Caco-2 (cell line): ENCODE measurements at regions not wholly inside any gene's neighbourhood (a gene's known extent, or its start where the extent isn't known, plus 50 kb on each side); places are given as distances from the start of the nearest gene placed in this dataset.
"Not testable (repeated sequence)": the region's sequence is repeated elsewhere in the genome, so short reads cannot be mapped to it uniquely, and the experiment has no call there.

Source experiments
- BruUV-seq: library from RNA; stranded (reverse); fragments of 400-500 nt; replicated peaks from 2 replicates; lab custom pipeline; 2021; lab: Mats Ljungman, UMichigan
- CTCF ChIA-PET: fragments of 300-600 bp; sonication (Branson Sonifier 250); formaldehyde crosslinking; loops from one replicate; lab custom pipeline; 2022; ENCODE audit warnings: antibody characterized with exemption; lab: Charles Lee
- POLR2A ChIA-PET: fragments of 300-600 bp; sonication (Branson Sonifier 250); formaldehyde crosslinking; loops from one replicate; lab custom pipeline; 2022; ENCODE audit warnings: antibody characterized with exemption; lab: Charles Lee
- DNase-seq, 2 experiments: peaks; one replicate each; pipeline versions ENCODE4 v3.0.0 to v3.0.0-alpha.2; 2020 to 2022
- H3K27me3 ChIP-seq: replicated peaks from 2 replicates; pipeline ENCODE4 v1.6.0; 2011; ENCODE audit warnings: low read length; ENCODE audit not compliant: control insufficient read depth, insufficient read depth
- H3K36me3 ChIP-seq: 2 replicates; pipeline ENCODE4 v1.5.1; 2011; ENCODE audit warnings: low read length; ENCODE audit not compliant: control insufficient read depth, insufficient read depth
- H3K4me1 ChIP-seq: fragments of 250-450 bp; sonication (Bioruptor Pico); 2 replicates; pipeline ENCODE4 v1.5.1; 2020; ENCODE audit warnings: mild to moderate bottlenecking
- H3K4me3 ChIP-seq: 2 replicates; pipeline ENCODE4 v1.5.1; 2011; ENCODE audit warnings: low read depth, mild to moderate bottlenecking, control low read depth, low read length
- H3K9me3 ChIP-seq: fragments of 250-450 bp; sonication (Bioruptor Pico); 2 replicates; pipeline ENCODE4 v1.5.1; 2020; ENCODE audit warnings: mild to moderate bottlenecking, moderate library complexity
- H3K27ac Mint-ChIP-seq: one replicate; pipeline ENCODE4 v1.8.0; 2022; ENCODE audit warnings: mixed read lengths; ENCODE audit not compliant: unreplicated experiment
- H3K27me3 Mint-ChIP-seq: one replicate; pipeline ENCODE4 v1.8.0; 2022; ENCODE audit warnings: mixed read lengths; ENCODE audit not compliant: insufficient read depth, unreplicated experiment
- H3K36me3 Mint-ChIP-seq: one replicate; pipeline ENCODE4 v1.8.0; 2022; ENCODE audit warnings: mild to moderate bottlenecking, mixed read lengths; ENCODE audit not compliant: insufficient read depth, unreplicated experiment
- H3K4me1 Mint-ChIP-seq: one replicate; pipeline ENCODE4 v1.8.0; 2022; ENCODE audit warnings: low read depth, mixed read lengths; ENCODE audit not compliant: unreplicated experiment
- H3K4me3 Mint-ChIP-seq: one replicate; pipeline ENCODE4 v1.8.0; 2022; ENCODE audit warnings: mild to moderate bottlenecking, moderate library complexity, mixed read lengths; ENCODE audit not compliant: unreplicated experiment
- H3K9me3 Mint-ChIP-seq: one replicate; pipeline ENCODE4 v1.8.0; 2022; ENCODE audit warnings: mixed read lengths; ENCODE audit not compliant: unreplicated experiment
- intact Hi-C: fragments of 100-400 bp; cut with micrococcal nuclease; formaldehyde crosslinking; loops from one replicate; pipeline ENCODE4 v1.10.0; 2022; ENCODE audit not compliant: unreplicated experiment
- TF ChIP-seq, protein P1 (sequence below), 2 experiments: fragments of 200-600 bp in 1 of 2; IDR thresholded peaks; 1 replicate in 1 of 2; 2 replicates in 1 of 2; pipeline versions ENCODE4 v1.5.1 to v1.8.0; 2011 to 2022; ENCODE audit warnings: antibody characterized with exemption in 1 of 2, control low read depth in 1 of 2, inconsistent platforms in 1 of 2, low read depth in 1 of 2, low read length in 1 of 2, mild to moderate bottlenecking in 1 of 2, moderate library complexity in 1 of 2; ENCODE audit not compliant: insufficient read depth in 1 of 2, severe bottlenecking in 1 of 2, unreplicated experiment in 1 of 2

DNA sequence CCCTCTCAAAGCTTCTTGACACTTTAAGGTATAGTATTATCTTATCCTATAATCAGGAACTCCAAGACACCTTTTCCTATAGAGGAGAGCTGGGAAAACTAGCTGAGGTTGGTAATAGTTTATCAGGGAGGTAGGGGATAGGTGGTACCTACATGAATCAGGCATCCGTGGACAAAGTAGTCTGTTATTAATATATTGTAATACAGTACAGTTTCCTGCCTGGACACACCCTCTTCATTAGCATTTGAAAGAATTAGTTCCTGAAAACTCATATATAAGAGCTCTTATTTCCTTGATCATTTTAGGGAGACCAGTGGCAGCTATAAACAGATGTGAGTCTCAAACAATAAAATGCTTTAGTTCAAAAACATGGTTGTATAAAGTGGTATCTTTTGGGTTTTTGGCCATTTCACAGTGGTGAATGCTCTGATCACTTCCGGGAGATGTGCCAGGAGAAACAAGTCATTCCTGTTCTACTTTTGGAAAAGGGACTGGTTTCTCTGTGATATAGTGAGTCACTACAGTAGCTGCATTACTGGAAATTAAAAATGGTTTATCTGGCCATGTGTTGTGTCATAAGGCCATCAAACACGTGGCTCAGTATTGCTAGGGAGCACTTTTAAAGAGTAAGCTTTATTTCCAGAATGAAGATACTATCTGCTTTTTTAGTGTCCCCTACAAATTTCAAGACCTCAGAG is 98.1 kb downstream of the KLRB1 start:
- H3K9me3 ChIP-seq = no peaks in the 10 kb centered on the region
- TF ChIP-seq, protein P1, sequence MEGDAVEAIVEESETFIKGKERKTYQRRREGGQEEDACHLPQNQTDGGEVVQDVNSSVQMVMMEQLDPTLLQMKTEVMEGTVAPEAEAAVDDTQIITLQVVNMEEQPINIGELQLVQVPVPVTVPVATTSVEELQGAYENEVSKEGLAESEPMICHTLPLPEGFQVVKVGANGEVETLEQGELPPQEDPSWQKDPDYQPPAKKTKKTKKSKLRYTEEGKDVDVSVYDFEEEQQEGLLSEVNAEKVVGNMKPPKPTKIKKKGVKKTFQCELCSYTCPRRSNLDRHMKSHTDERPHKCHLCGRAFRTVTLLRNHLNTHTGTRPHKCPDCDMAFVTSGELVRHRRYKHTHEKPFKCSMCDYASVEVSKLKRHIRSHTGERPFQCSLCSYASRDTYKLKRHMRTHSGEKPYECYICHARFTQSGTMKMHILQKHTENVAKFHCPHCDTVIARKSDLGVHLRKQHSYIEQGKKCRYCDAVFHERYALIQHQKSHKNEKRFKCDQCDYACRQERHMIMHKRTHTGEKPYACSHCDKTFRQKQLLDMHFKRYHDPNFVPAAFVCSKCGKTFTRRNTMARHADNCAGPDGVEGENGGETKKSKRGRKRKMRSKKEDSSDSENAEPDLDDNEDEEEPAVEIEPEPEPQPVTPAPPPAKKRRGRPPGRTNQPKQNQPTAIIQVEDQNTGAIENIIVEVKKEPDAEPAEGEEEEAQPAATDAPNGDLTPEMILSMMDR (IDR thresholded peaks at IDR 0.05; ENCODE audit: insufficient read depth in 1 of 2, low read depth in 1 of 2, low read length in 1 of 2, severe bottlenecking in 1 of 2, unreplicated experiment in 1 of 2) = no peak
- no peaks in the 10 kb centered on the region for H3K4me1 Mint-ChIP-seq
- ChIA-PET CTCF (no interaction called here), POLR2A (no interaction called here)
- no peak overlapping the region for H3K27ac Mint-ChIP-seq
- no peaks in the 10 kb centered on the region for H3K36me3 Mint-ChIP-seq
- intact Hi-C loops = no loop called here
- H3K27me3 Mint-ChIP-seq = no peaks in the 10 kb centered on the region
- no peaks in the 10 kb centered on the region for H3K36me3 ChIP-seq
- no peaks in the 10 kb centered on the region for H3K9me3 Mint-ChIP-seq
- H3K4me3 Mint-ChIP-seq = no peak overlapping the region
- no peaks in the 10 kb centered on the region for H3K4me1 ChIP-seq
- no peak for DNase-seq
- H3K4me3 ChIP-seq = no peak overlapping the region
- BruUV-seq = no TSS peak
- no peaks in the 10 kb centered on the region for H3K27me3 ChIP-seq

DNA sequence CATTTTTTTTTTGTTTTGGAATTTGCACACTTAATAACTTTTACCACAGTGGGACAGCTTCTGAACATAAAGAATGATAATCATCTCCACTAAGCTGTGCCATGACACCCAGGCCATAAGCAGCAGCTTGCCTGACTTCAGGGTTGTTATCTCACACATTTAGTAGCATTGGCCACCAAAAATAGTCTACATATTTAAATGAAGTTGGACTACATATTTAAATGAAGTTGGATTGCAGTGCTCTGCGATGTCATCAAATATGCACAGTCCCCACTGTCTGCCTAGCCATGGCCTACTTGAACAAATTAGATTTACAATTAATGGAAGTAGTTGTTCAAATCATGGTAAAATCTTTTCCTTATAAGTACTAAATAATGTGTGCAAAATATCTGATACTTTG is 101.0 kb downstream of the KLRB1 start:
- CTCF ChIA-PET = no interaction called here
- Mint-ChIP-seq H3K36me3 (no peaks in the 10 kb centered on the region), H3K27ac (no peak overlapping the region), H3K4me1 (no peaks in the 10 kb centered on the region), H3K27me3 (no peaks in the 10 kb centered on the region), H3K9me3 (no peaks in the 10 kb centered on the region), H3K4me3 (no peak overlapping the region)
- no peak for DNase-seq
- POLR2A ChIA-PET = no interaction called here
- no peak overlapping the region for H3K4me3 ChIP-seq
- no peaks in the 10 kb centered on the region for H3K36me3 ChIP-seq
- no TSS peak for BruUV-seq
- no peaks in the 10 kb centered on the region for H3K4me1 ChIP-seq
- TF ChIP-seq, protein P1 (IDR thresholded peaks at IDR 0.05; ENCODE audit: insufficient read depth in 1 of 2, low read depth in 1 of 2, low read length in 1 of 2, severe bottlenecking in 1 of 2, unreplicated experiment in 1 of 2) = no peak
- no peaks in the 10 kb centered on the region for H3K9me3 ChIP-seq
- intact Hi-C loops = no loop called here
- H3K27me3 ChIP-seq = no peaks in the 10 kb centered on the region

DNA sequence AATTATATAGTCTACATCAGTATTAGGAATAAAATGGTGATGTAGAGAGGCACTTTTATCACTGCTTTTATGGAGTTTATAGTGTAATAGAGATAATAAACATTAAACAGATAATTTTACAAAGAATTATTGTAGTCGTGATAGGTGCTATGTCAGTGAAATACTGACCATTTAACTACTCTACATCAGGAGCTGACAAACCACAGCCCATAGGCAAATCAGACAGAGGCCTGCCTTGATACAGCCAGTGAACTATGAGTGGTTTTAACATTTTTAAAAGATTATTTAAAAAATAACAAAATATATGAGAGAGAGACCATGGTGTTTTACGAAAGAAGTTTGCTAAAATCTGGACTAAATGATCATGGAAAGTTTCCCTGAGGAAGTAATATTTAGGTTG is 104.3 kb downstream of the KLRB1 start:
- H3K4me1 Mint-ChIP-seq, H3K4me1 ChIP-seq, CTCF ChIA-PET, H3K4me3 Mint-ChIP-seq, H3K27me3 Mint-ChIP-seq, H3K27me3 ChIP-seq, H3K9me3 Mint-ChIP-seq, H3K9me3 ChIP-seq, BruUV-seq, H3K27ac Mint-ChIP-seq, DNase-seq, H3K4me3 ChIP-seq, POLR2A ChIA-PET, intact Hi-C loops, H3K36me3 Mint-ChIP-seq, H3K36me3 ChIP-seq: not testable (repeated sequence)

DNA sequence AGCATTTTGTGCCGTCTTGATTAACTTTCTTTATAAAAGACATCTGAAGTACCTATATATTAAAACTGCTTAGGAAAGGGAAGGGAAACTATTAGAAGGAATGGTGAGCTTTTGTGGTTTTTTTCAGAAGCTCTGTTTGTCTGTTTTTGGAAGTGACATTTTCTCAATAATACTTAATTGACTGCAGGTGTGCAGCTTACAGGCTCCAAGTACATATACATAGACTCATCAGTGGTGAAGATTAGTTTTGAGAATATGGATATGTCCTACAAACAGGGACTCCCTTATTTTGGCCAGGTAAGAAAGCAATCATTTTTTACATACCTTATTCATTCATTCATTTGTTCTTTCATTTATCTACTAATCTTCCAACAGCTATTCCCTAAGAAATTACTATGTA is 104.9 kb downstream of the KLRB1 start:
- H3K27me3 ChIP-seq, H3K9me3 Mint-ChIP-seq, H3K4me3 ChIP-seq, H3K27me3 Mint-ChIP-seq, BruUV-seq, H3K27ac Mint-ChIP-seq, intact Hi-C loops, POLR2A ChIA-PET, H3K36me3 ChIP-seq, H3K9me3 ChIP-seq, H3K4me3 Mint-ChIP-seq, H3K4me1 Mint-ChIP-seq, H3K4me1 ChIP-seq, DNase-seq, CTCF ChIA-PET, H3K36me3 Mint-ChIP-seq: not testable (repeated sequence)

DNA sequence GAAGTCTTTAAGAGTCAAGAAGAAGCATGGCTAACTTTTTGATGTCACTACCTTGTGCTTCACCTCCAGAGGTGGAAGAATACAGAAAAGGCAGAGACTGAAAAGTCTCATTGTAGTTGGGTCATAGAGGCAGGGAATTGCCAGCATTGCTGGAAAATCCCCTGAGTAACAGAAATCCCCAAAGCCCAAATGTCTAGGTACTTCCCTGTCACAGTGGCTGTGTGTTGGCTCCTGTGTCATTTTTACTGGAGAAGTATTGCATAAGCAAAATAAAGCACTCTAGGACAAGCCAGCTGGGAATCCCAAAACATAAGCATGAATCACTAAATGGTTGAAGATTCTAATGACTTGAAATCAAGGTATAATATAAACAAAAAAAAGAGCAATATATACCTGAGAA is 114.4 kb downstream of the KLRB1 start:
- H3K4me1 Mint-ChIP-seq, H3K27me3 Mint-ChIP-seq, POLR2A ChIA-PET, DNase-seq, H3K4me3 Mint-ChIP-seq, H3K9me3 ChIP-seq, intact Hi-C loops, H3K36me3 ChIP-seq, H3K36me3 Mint-ChIP-seq, H3K9me3 Mint-ChIP-seq, CTCF ChIA-PET, H3K4me1 ChIP-seq, BruUV-seq, H3K27me3 ChIP-seq, H3K27ac Mint-ChIP-seq, H3K4me3 ChIP-seq: not testable (repeated sequence)

DNA sequence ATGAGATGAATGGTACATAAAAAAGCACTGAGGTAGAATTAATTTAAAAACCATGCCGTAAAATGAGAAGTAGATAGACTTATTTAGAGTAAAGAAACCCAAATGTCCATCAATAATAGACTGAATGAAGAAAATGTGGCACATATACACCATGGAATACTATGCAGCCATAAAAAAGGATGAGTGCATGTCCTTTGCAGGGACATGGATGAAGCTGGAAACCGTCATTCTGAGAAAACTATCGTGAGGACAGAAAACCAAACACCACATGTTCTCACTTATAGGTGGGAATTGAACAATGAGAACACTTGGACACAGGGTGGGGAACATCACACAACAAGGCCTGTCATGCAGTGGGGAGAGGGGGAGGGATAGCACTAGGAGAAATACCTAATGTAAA is 126.4 kb downstream of the KLRB1 start:
- H3K36me3 Mint-ChIP-seq, intact Hi-C loops, H3K27ac Mint-ChIP-seq, H3K36me3 ChIP-seq, H3K9me3 Mint-ChIP-seq, H3K27me3 ChIP-seq, H3K9me3 ChIP-seq, CTCF ChIA-PET, H3K4me1 ChIP-seq, POLR2A ChIA-PET, H3K4me3 Mint-ChIP-seq, H3K4me1 Mint-ChIP-seq, H3K4me3 ChIP-seq, H3K27me3 Mint-ChIP-seq, DNase-seq, BruUV-seq: not testable (repeated sequence)
